ENCODE measurements at regions not wholly inside any gene's neighbourhood (a gene's known extent, or its start where the extent isn't known, plus 50 kb on each side); places are given as distances from the start of the nearest gene placed in this dataset.

- no peak for DNase-seq (ENCODE audit: low spot score)
Observed at GRCh38 chr7:156223935-156224832, 411.9 kb upstream of the SHH start.

GRCh38 chr7:156222611-156223010, 410.3 kb upstream of the SHH start:
- no peak for DNase-seq (ENCODE audit: low spot score)

GRCh38 chr7:156222151-156222550, 409.9 kb upstream of the SHH start:
- DNase-seq (ENCODE audit: low spot score): no peak

GRCh38 chr7:156220701-156221100, 408.4 kb upstream of the SHH start:
- DNase-seq (ENCODE audit: low spot score): no peak

GRCh38 chr7:156220078-156220605, 407.9 kb upstream of the SHH start:
- no peak for DNase-seq (ENCODE audit: low spot score)

GRCh38 chr7:156219307-156220077, 407.2 kb upstream of the SHH start:
- no peak for DNase-seq (ENCODE audit: low spot score)

- no peak for DNase-seq (ENCODE audit: low spot score)
Observed at GRCh38 chr7:156218544-156219306, 406.5 kb upstream of the SHH start.

GRCh38 chr7:156217803-156218202, 405.5 kb upstream of the SHH start:
- no peak for DNase-seq (ENCODE audit: low spot score)

GRCh38 chr7:156209087-156209486, 396.8 kb upstream of the SHH start:
- DNase-seq (ENCODE audit: low spot score): no peak

GRCh38 chr7:156207306-156207705, 395.0 kb upstream of the SHH start:
- DNase-seq (ENCODE audit: low spot score): no peak

GRCh38 chr7:156206174-156206573, 393.9 kb upstream of the SHH start:
- no peak for DNase-seq (ENCODE audit: low spot score)

GRCh38 chr7:156204820-156205219, 392.6 kb upstream of the SHH start:
- no peak for DNase-seq (ENCODE audit: low spot score)

GRCh38 chr7:156203923-156204322, 391.7 kb upstream of the SHH start:
- no peak for DNase-seq (ENCODE audit: low spot score)

GRCh38 chr7:156198277-156198676, 386.0 kb upstream of the SHH start:
- DNase-seq (ENCODE audit: low spot score): no peak

- DNase-seq (ENCODE audit: low spot score): no peak
Observed at GRCh38 chr7:156196649-156197048, 384.4 kb upstream of the SHH start.

- no peak for DNase-seq (ENCODE audit: low spot score)
Observed at GRCh38 chr7:156195276-156195675, 383.0 kb upstream of the SHH start.

GRCh38 chr7:156194813-156195212, 382.6 kb upstream of the SHH start:
- DNase-seq (ENCODE audit: low spot score): no peak

- DNase-seq (ENCODE audit: low spot score): no peak
Observed at GRCh38 chr7:156192921-156193320, 380.7 kb upstream of the SHH start.

GRCh38 chr7:156191090-156191489, 378.8 kb upstream of the SHH start:
- no peak for DNase-seq (ENCODE audit: low spot score)

- DNase-seq (ENCODE audit: low spot score): no peak
Observed at GRCh38 chr7:156185076-156185475, 372.8 kb upstream of the SHH start.

GRCh38 chr7:156184164-156184563, 371.9 kb upstream of the SHH start:
- no peak for DNase-seq (ENCODE audit: low spot score)

Measured in NAMALWA (cell line).